PFSK-1 (cell line): ENCODE measurements at regions not wholly inside any gene's neighbourhood (a gene's known extent, or its start where the extent isn't known, plus 50 kb on each side); places are given as distances from the start of the nearest gene placed in this dataset.

Experiments
- FOXP2 ChIP-seq: optimal IDR thresholded peaks from 2 replicates; pipeline ENCODE3; 2011; ENCODE audit warnings: borderline replicate concordance, control low read depth, inconsistent platforms; ENCODE audit not compliant: insufficient read depth; ENCODE audit errors: extremely low read length, extremely low read depth
- POLR2AphosphoS5 ChIP-seq: IDR thresholded peaks from 2 replicates; pipeline ENCODE4 v1.6.1; 2012; ENCODE audit warnings: low read depth, mild to moderate bottlenecking, control low read depth, low read length, moderate library complexity
- REST ChIP-seq, 2 experiments: IDR thresholded peaks; 2 replicates each; pipeline versions ENCODE4 v1.6.1 to v1.8.0; 2011 to 2012; ENCODE audit warnings: low read depth in 2 of 2, low read length in 2 of 2, control low read depth in 1 of 2, inconsistent platforms in 1 of 2, mild to moderate bottlenecking in 1 of 2, moderate library complexity in 1 of 2; ENCODE audit not compliant: insufficient read depth in 1 of 2
- SIN3A ChIP-seq: IDR thresholded peaks from 2 replicates; pipeline ENCODE4 v1.6.1; 2012; ENCODE audit warnings: mild to moderate bottlenecking, low read length, moderate library complexity, borderline replicate concordance; ENCODE audit not compliant: insufficient read depth
- TAF1 ChIP-seq: IDR thresholded peaks from 2 replicates; pipeline ENCODE4 v1.6.1; 2012; ENCODE audit warnings: low read length, control low read depth, borderline replicate concordance; ENCODE audit not compliant: insufficient read depth

DNA sequence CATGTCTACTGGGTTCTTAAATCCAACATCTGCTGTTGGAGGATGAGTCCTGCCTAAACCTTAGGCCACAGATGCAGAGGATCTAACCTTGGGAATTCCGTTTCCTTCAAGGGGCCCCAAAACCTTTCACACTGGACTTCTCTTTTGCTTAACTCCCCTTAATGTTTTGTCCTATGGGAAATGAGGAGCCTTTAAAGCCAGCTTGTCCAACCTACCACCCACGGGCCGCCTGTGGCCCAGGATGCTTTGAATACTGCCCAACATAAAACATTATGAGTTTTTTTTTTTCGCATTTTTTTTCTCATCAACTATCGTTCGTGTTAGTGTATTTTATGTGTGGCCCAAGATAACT is 157.2 kb upstream of the SLC1A4 start:
- TF ChIP-seq TAF1 = no peak
- no peak for TF ChIP-seq FOXP2
- no peak for TF ChIP-seq POLR2AphosphoS5
- no peak for TF ChIP-seq SIN3A
- TF ChIP-seq REST (IDR thresholded peaks at IDR 0.05; ENCODE audit: insufficient read depth in 1 of 2, low read depth in 2 of 2, low read length in 2 of 2) = no peak

- no peak for TF ChIP-seq SIN3A
- TF ChIP-seq TAF1 = no peak
- TF ChIP-seq FOXP2 = no peak
- no peak for TF ChIP-seq POLR2AphosphoS5
- TF ChIP-seq REST (IDR thresholded peaks at IDR 0.05; ENCODE audit: insufficient read depth in 1 of 2, low read depth in 2 of 2, low read length in 2 of 2) = no peak
These were observed 156.3 kb upstream of the SLC1A4 start for GRCh38 chr2:64832936-64833335.

DNA sequence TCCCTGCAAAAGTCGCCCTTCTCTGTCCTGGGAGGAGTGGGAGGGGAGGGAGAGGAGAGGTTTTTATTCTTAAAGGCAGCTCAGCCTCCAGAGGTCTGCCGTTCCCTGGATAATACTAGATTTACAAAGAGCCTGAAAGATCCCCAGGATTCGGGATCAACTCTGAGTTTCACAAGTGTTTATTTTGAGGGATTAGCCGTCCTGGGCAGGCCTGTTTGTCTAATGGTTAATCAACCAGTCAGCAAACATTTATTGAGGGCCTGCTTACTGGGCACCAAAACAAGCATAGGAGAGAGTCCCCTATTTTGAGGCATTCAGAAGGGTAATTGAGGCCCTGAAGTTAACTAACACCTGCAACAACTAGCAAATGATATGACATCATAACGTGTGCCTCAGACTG is 152.6 kb upstream of the SLC1A4 start:
- TF ChIP-seq POLR2AphosphoS5 (no peak), REST (IDR thresholded peaks at IDR 0.05; ENCODE audit: insufficient read depth in 1 of 2, low read depth in 2 of 2, low read length in 2 of 2) (no peak), SIN3A (no peak), FOXP2 (no peak), TAF1 (no peak)

DNA sequence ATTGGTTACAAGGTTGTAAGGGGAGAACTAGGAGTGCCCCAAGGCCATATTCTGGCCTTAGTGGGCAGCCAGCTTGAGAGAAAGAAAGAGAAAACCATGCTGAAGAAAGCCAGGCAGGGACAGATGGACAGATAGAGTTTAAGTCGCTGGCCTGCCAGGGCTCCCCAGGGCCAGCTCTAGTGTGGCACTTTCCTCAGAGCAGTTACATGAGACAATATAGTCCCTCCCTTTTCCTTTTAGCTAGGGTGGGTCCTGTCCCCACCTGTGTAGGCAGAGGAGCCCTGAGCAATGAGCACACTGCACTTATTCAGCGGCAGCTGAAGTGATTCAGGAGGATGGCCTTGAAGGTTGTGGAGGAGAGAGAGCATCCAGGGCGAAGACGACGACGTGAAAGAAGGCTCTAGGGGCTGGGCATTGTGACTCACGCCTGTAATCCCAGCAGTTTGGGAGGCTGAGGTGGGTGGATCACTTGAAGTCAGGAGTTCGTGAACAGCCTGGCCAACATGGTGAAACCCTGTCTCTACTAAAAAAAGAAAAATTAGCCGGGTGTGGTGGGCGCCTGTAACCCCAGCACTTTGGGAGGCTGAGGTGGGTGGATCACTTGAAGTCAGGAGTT is 152.0 kb upstream of the SLC1A4 start:
- no peak for TF ChIP-seq POLR2AphosphoS5
- no peak for TF ChIP-seq SIN3A
- no peak for TF ChIP-seq TAF1
- TF ChIP-seq REST (IDR thresholded peaks at IDR 0.05; ENCODE audit: insufficient read depth in 1 of 2, low read depth in 2 of 2, low read length in 2 of 2) = no peak
- no peak for TF ChIP-seq FOXP2
